ENCODE measurements at regions not wholly inside any gene's neighbourhood (a gene's known extent, or its start where the extent isn't known, plus 50 kb on each side); places are given as distances from the start of the nearest gene placed in this dataset.

DNA sequence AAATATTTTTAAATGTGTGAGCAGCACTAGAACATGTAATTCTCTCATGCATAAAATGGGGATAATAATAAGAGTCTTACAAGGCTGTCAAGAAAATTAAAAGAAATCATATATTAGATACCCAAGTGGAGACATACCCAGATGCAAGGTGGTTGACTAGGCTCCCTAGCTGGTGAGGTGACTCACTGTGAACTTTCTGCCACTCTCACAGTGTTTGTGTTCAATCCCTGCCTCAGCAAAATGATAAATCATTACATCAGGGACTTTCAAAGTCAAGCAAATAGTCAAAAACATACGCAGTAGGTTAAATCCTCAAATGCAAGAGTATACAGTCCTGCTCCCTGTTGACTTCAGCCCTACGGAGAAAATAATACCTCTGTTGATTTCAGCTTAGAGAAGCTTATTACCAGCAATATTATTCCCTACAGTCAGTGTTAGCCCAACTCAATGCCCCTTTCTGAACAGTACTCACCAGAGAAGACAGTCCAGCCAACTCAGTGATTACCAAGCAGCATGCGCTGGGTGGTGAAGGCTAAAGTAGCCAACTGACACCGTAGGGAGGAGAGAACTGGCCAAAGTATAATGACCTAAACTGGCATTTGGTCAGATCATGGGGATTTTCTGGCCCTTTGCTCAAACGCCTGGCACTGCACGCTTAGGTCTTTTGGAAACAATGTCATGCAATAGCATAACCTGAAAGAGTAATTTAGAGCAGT, 73.1 kb upstream of the BARX2 start:
- H3K4me1 Mint-ChIP-seq, result no peaks in the 10 kb centered on the region
- H3K9me3 Mint-ChIP-seq, result no peaks in the 10 kb centered on the region
- peaks cover 10% of the 10 kb centered on the region for H3K27me3 Mint-ChIP-seq
- no peak overlapping the region for H3K27ac Mint-ChIP-seq
- H3K4me3 Mint-ChIP-seq, result no peak overlapping the region
- no peaks in the 10 kb centered on the region for H3K36me3 Mint-ChIP-seq

DNA sequence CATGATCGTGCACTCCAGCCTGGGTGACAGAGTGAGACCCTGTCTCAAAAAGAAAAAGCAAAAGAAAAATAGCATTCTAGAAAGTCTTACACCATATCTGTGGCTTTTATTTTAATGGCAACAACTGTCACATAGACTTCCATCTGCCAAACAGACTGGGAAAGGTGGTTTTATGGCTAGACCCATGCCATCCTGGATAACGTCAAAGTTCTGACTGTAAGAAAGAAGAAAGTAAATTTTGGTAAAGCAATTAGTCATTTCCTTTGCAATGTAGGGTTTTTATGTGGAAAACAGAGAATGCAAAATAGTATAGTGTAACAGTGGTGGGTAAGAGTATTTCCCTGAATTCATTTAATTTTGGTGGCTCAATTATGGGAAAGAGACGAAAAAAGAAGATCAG, 75.5 kb upstream of the BARX2 start:
- H3K36me3 Mint-ChIP-seq, result no peaks in the 10 kb centered on the region
- H3K27me3 Mint-ChIP-seq, result peaks cover 10% of the 10 kb centered on the region
- no peak overlapping the region for H3K27ac Mint-ChIP-seq
- no peaks in the 10 kb centered on the region for H3K9me3 Mint-ChIP-seq
- H3K4me3 Mint-ChIP-seq, result no peak overlapping the region
- H3K4me1 Mint-ChIP-seq, result no peaks in the 10 kb centered on the region

DNA sequence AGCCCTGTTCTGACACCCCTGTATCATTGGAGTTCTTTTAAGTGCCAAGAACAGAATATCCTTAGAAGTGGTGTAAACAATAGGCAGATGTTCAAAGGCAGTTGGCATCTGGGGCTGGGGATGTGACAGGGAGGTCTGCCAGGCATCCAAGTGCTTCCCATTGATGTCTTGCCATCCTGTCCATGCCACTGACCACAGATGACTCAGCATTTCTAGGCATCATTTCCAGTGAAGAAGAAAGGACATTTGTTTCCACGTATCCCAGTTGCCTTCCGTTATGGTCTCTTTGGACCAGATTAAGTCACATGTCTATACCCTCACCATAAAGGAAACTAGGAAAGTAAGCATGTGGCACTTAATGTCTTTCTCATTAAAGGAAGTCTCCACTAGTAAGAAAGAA, 76.7 kb upstream of the BARX2 start:
- Mint-ChIP-seq H3K36me3 (no peaks in the 10 kb centered on the region), H3K27me3 (peaks cover 10% of the 10 kb centered on the region), H3K9me3 (no peaks in the 10 kb centered on the region), H3K4me3 (no peak overlapping the region), H3K27ac (no peak overlapping the region), H3K4me1 (no peaks in the 10 kb centered on the region)

DNA sequence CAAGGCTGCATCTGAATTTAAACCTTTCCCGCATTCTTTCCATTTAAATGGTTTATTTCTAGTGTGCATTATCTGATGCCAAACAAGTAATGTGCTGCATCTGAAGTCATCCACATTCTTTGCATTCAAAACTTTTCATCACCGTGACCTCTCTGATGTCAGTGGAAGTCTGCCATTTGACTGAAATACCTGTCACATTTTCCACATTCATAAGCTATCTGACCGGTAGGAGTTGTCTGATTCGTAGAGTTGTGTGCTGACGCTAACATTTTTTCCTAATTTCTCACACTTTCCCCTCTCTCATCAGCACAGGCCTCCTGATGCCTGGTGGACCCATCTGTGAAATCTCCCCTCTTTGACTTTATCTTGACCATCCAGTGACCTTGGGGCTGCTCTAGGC, 79.9 kb upstream of the BARX2 start:
- Mint-ChIP-seq H3K27ac (no peak overlapping the region), H3K27me3 (peaks cover 10% of the 10 kb centered on the region), H3K4me3 (no peak overlapping the region)

DNA sequence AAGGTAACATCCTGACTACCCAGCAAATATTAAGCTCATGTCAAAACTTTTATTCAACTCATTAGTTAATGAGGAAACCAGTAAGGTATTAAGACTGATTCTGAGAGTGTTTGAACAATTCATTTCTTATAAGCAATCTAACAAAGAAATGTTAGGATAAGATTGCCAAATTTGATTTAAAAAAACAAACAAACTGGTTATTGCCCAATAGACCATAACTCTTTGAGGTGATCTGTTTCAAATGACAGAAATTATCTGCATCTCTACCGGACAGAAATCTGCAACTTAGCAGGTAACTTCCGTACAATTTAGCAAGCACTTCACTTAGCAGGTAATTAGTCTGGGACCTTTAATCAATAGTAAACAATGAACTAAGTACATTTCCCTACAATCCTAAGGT, 82.9 kb upstream of the BARX2 start:
- no peak overlapping the region for H3K27ac Mint-ChIP-seq
- H3K36me3 Mint-ChIP-seq, result no peaks in the 10 kb centered on the region
- H3K4me3 Mint-ChIP-seq, result no peak overlapping the region
- H3K27me3 Mint-ChIP-seq, result peaks cover 8% of the 10 kb centered on the region
- no peaks in the 10 kb centered on the region for H3K9me3 Mint-ChIP-seq
- H3K4me1 Mint-ChIP-seq, result no peaks in the 10 kb centered on the region

More for the DNA sequence above, 79.9 kb upstream of the BARX2 start:
- no peaks in the 10 kb centered on the region for H3K4me1 Mint-ChIP-seq
- H3K9me3 Mint-ChIP-seq, result no peaks in the 10 kb centered on the region
- H3K36me3 Mint-ChIP-seq, result no peaks in the 10 kb centered on the region

DNA sequence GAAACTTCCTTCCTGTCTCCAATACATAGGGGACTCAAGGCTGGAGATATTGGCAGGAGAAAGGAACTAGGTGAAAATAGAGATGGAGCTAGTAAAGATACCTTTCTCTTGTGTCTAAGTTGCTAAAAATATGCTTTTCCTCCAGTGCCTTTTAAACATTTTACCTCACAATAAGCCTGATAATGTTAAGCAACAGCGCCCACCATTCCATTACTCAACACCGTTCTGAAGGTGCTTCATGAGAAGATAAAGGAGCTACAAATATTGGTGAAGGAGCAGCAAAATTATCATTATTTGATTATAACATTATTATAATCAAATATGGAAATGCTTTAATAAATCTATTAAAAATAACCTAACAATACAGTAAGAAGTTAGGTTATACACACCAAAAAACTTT, 83.6 kb upstream of the BARX2 start:
- Mint-ChIP-seq H3K36me3 (no peaks in the 10 kb centered on the region), H3K27me3 (peaks cover 8% of the 10 kb centered on the region), H3K9me3 (no peaks in the 10 kb centered on the region), H3K27ac (no peak overlapping the region), H3K4me1 (no peaks in the 10 kb centered on the region), H3K4me3 (no peak overlapping the region)

DNA sequence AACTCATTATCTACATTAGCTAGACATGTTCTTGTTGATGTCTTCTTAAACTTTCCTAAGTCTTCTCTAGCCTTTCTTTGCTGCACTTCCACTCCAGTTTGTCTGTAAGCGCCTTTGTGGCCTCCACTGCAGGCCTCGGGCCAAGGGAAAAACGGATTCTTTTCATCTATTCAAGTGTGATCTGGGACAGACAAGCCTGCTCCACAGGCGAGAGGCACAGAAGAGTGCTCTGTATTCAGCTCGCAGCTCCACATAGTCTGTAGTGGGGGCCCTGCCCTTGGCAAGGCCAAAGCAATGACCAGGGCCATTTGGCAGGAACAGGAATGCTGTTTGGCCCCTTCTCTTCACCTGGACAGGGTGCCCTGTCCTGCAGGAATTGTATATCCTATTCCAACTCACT, 84.1 kb upstream of the BARX2 start:
- Mint-ChIP-seq H3K36me3 (no peaks in the 10 kb centered on the region), H3K4me3 (no peak overlapping the region)

DNA sequence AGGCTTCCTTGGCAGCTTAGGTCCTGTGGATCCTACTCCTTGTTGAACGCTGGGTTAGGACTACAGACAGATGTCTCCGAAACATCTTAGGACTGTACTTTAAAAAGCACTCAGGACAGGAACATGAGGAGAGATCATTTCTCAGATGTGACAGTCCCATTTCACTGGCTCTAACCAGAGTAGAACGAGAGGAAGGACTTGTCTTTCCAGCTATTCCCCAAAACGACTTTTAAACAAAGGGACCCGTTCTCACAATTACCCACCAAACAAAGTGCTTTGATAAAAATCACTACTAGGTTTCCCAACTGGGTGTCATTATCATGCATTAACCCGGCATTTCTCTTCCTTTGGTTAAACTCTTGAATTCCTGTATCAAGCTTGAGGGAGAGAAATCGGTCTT, 84.7 kb upstream of the BARX2 start:
- Mint-ChIP-seq H3K36me3 (no peaks in the 10 kb centered on the region), H3K9me3 (no peaks in the 10 kb centered on the region), H3K27ac (no peak overlapping the region), H3K4me1 (no peaks in the 10 kb centered on the region), H3K27me3 (peaks cover 8% of the 10 kb centered on the region), H3K4me3 (no peak overlapping the region)

More for the DNA sequence above, 84.1 kb upstream of the BARX2 start:
- Mint-ChIP-seq H3K4me1 (no peaks in the 10 kb centered on the region), H3K27me3 (peaks cover 8% of the 10 kb centered on the region), H3K27ac (no peak overlapping the region), H3K9me3 (no peaks in the 10 kb centered on the region)

DNA sequence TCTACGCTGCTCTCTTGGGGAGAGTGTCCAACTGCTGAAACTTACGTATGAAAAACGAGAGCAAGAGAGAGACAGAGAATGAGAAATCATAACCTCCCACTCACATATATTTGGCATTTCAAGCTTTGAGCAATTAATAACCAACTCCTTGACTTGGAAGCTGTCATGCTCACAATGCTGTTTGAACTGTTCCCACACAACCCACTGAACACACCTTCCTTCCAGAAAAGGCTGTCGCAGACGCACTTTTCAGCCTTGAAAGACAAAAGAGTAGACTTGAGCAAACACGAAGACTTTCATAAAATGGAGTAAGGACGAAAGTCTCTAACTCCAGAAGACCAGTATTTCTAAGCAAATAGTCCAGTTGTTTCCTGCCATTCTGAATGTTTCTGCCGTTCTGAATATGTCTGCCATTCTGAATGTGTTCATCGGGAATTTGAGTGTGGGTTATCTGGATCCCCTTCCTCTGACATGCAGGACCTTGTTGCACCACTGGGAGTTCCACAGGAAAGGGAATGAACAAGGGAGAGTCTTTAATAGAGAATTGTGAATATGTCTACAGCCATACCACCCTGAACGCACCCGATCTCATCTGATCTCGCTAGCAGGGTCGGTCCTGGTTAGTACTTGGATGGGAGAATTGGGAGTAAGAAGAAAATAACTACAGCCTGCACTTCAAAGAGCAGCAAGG, 86.2 kb upstream of the BARX2 start:
- Mint-ChIP-seq H3K36me3 (no peaks in the 10 kb centered on the region), H3K27ac (no peak overlapping the region), H3K4me3 (no peak overlapping the region), H3K9me3 (no peaks in the 10 kb centered on the region), H3K4me1 (no peaks in the 10 kb centered on the region), H3K27me3 (peaks cover 8% of the 10 kb centered on the region)

DNA sequence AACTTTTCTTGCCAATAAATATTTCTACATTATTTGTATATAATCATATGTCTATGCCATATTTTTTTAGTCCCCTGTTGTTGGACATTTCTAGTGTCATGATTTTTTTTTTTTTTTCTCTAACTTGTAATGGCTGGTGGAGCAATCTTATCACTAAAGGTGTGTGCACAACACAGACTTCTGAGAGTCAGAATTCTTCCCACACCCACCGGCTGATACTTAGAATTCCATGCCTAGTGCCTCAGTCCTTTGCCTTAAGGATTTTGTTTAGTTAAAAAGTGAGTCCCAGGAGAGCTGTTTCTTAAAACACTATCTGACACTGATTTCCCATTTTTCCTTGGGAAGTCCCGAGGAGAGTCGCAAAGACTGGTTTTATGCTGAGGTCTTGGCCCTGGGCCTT, 87.7 kb upstream of the BARX2 start:
- peaks cover 6% of the 10 kb centered on the region for H3K27me3 Mint-ChIP-seq
- H3K4me3 Mint-ChIP-seq, result no peak overlapping the region
- H3K27ac Mint-ChIP-seq, result no peak overlapping the region
- no peaks in the 10 kb centered on the region for H3K36me3 Mint-ChIP-seq
- no peaks in the 10 kb centered on the region for H3K9me3 Mint-ChIP-seq
- peaks cover 8% of the 10 kb centered on the region for H3K4me1 Mint-ChIP-seq

DNA sequence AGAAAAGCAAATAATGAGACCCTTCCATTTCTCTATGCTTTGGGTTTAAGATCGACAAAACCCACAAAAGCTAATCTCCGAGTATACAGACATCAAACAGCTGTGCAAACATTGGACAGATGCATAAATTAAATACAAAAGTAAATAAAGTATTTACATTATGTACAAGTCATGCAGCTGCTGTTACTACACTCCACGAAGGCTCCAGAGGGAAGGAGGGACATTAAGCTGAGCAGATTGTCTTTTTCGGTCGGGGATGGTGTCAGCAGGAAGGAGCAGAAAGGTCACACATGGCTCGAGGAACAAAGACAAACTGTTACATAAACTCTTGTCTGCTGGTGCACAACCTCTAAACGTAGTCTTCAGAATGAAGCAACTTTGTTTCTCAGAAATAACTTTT, 88.8 kb upstream of the BARX2 start:
- H3K4me1 Mint-ChIP-seq, result peaks cover 14% of the 10 kb centered on the region
- no peaks in the 10 kb centered on the region for H3K9me3 Mint-ChIP-seq
- H3K27ac Mint-ChIP-seq, result no peak overlapping the region
- H3K4me3 Mint-ChIP-seq, result no peak overlapping the region
- H3K27me3 Mint-ChIP-seq, result peaks cover 6% of the 10 kb centered on the region
- H3K36me3 Mint-ChIP-seq, result no peaks in the 10 kb centered on the region

DNA sequence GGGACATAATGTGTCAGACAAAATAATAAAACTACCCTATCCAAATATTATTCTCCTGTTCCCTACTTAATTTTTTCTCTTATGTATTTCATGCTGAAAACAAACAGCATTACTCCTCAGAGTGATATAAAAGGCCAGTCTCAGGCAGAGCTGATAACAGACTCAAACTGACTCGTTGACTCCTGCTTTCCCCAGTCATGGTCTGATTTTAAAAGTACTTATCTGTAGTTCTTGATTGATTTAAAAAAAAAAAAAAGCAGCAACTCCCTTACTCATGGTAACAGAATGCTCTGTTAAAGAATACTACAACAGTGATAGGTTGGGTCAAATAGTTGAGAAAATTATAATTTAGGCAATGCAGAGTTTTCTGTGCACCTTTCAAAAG, 90.3 kb upstream of the BARX2 start:
- peaks cover 5% of the 10 kb centered on the region for H3K27me3 Mint-ChIP-seq
- H3K4me1 Mint-ChIP-seq, result peaks cover 18% of the 10 kb centered on the region
- H3K27ac Mint-ChIP-seq, result no peak overlapping the region
- H3K4me3 Mint-ChIP-seq, result no peak overlapping the region
- no peaks in the 10 kb centered on the region for H3K9me3 Mint-ChIP-seq
- no peaks in the 10 kb centered on the region for H3K36me3 Mint-ChIP-seq

DNA sequence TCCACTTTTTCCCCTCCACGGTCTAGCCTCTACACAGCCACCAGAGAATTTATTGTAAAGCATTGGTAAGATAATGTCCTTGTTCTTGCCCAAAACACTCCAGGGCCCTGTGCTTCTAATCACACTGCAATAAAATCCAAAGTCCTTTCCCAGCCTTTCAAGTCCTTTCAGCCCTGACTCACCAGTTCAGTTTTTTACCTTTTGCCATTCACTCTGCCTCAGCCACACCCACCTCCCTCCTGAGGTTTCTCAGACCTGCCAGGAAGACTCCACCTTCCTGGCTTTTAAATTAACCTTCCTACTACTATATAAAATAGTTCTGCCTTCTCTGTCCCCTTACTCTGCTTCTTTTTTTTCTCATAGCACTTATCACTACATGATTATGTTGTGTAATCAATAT, 91.0 kb upstream of the ARHGAP32 start:
- Mint-ChIP-seq H3K36me3 (no peaks in the 10 kb centered on the region), H3K4me3 (no peak overlapping the region)

DNA sequence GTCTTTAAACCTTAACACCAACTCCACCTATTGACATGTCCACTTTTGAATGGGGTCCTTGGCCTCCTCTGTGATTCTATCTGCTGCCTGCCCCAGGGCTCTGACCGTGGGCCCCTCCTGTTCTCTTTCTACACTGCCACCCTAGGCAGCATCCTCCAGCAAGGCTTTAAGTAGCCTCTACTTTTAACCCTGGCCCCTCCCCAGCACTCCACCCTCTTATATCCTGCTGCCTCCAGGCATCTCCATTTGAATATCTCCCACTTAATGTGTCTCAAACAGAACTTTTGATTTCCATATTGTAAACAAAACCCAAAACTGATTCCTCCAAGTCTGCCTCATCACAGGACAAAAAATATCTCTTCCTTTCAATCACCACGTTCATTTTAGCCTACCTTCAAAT, 90.5 kb upstream of the ARHGAP32 start:
- Mint-ChIP-seq H3K9me3 (no peaks in the 10 kb centered on the region), H3K27ac (no peak overlapping the region), H3K27me3 (peaks cover 4% of the 10 kb centered on the region), H3K36me3 (no peaks in the 10 kb centered on the region), H3K4me1 (peaks cover 33% of the 10 kb centered on the region), H3K4me3 (no peak overlapping the region)

More for the DNA sequence above, 91.0 kb upstream of the ARHGAP32 start:
- Mint-ChIP-seq H3K27ac (no peak overlapping the region), H3K9me3 (no peaks in the 10 kb centered on the region), H3K4me1 (peaks cover 28% of the 10 kb centered on the region), H3K27me3 (peaks cover 2% of the 10 kb centered on the region)

DNA sequence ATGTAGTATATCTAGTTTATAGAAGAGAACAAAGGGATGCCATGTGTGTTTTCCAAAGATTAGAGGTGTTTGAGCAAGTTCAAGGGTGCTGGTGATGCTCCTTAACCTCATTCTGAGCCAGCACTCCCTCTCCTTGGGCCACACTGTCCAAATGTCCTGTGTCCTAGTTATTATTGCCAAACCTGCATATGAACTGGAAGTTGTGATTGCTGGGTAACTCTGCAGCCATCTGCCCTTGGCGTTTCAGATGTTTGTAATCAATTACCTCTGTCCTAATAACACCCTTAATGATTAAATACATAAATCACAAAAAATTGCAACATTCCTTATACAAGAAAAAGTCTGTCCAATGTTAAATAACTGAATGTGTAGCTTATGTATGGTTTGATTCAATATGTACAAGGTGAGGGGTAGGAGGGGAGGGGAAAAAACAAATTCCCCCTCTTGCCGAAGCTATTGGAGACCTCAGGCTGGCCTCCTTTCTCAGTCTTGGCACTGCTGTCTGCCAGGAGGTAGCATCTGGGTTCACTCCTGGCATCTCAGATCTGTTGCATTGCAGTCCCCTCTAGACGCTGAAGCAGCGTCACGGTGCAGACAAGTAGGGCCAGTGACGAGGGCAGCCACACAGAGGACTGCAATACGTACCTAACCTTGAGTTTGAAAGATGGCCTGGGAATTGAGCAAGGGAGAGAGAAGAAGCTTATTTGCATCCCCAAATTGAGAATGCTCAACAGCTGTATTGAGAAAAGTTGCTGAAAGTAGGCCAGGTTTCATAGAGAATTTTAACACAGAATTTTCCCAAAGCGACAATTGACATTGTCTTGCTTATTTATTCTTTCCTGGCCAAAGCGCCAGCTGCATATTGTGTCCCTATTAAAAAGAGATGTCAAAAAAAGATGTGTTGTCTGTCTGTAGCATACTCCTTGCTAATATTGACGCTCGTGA, 89.6 kb upstream of the ARHGAP32 start:
- H3K9me3 Mint-ChIP-seq, result no peaks in the 10 kb centered on the region
- H3K27ac Mint-ChIP-seq, result no peak overlapping the region
- H3K4me1 Mint-ChIP-seq, result peaks cover 39% of the 10 kb centered on the region
- no peak overlapping the region for H3K4me3 Mint-ChIP-seq
- H3K36me3 Mint-ChIP-seq, result no peaks in the 10 kb centered on the region
- H3K27me3 Mint-ChIP-seq, result peaks cover 8% of the 10 kb centered on the region

Measured in activated naive CD4-positive, alpha-beta T cell treated with anti-CD3 and anti-CD28 coated beads, Interleukin-2, amount 50 U/mL, for 24 hours (primary cell).